ENCODE measurements at regions not wholly inside any gene's neighbourhood (a gene's known extent, or its start where the extent isn't known, plus 50 kb on each side); places are given as distances from the start of the nearest gene placed in this dataset.

DNA sequence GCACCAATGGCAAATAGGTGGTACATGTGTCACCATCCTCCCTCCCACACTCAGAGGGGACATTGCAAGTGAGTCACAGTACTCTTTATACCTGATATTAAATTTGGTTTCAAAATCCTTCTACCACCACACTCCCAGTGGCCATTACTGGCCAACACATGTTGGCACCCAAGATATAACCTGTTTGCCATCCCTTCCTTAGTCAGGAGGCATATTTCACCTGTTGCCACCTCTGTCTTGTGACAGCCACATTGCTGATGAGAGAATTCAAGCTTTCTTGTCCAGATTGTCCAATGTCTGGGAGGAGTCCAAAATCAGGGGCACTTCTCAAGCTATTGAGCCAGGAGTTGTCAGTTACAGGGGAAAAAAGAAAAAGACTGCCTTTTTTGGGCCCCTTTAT is 80.2 kb upstream of the WWC1 start:
- no peak overlapping the region for H3K4me3 ChIP-seq
- no peak overlapping the region for H3K4me2 ChIP-seq (ENCODE audit: unreplicated experiment)
- no peak overlapping the region for H3K27ac ChIP-seq
- no peaks in the 10 kb centered on the region for H3K79me2 ChIP-seq (ENCODE audit: insufficient read depth)
- H3K9me2 ChIP-seq (ENCODE audit: insufficient read depth), result no peaks in the 10 kb centered on the region
- TF ChIP-seq EZH2phosphoT487 (IDR thresholded peaks at IDR 0.05; ENCODE audit: insufficient read depth, low read depth) (no peak), EZH2 (IDR thresholded peaks at IDR 0.05; ENCODE audit: insufficient read depth, poor library complexity, severe bottlenecking) (no peak)
- H4K20me1 ChIP-seq (ENCODE audit: insufficient read depth), result no peaks in the 10 kb centered on the region
- in situ Hi-C loops (cut with MboI), result loop anchor here (10.0 kb wide), 1 partner anchor 626 kb away; no protein-coding TSS in a partner anchor
- no peaks in the 10 kb centered on the region for H3K9me3 ChIP-seq (ENCODE audit: low read depth)
- H3K36me3 ChIP-seq (ENCODE audit: low read depth), result peaks cover 17% of the 10 kb centered on the region; the same call in 1 of the 2 replicates
- H3F3A ChIP-seq (ENCODE audit: insufficient read depth), result peaks cover 22% of the 10 kb centered on the region
- peaks cover 22% of the 10 kb centered on the region for H3K4me1 ChIP-seq (ENCODE audit: insufficient read depth)
- H3K9ac ChIP-seq, result no peak overlapping the region
- H2AFZ ChIP-seq, result no peak overlapping the region
- no peak for DNase-seq
- no peaks in the 10 kb centered on the region for H3K27me3 ChIP-seq (replicated peaks; ENCODE audit: insufficient read depth)

DNA sequence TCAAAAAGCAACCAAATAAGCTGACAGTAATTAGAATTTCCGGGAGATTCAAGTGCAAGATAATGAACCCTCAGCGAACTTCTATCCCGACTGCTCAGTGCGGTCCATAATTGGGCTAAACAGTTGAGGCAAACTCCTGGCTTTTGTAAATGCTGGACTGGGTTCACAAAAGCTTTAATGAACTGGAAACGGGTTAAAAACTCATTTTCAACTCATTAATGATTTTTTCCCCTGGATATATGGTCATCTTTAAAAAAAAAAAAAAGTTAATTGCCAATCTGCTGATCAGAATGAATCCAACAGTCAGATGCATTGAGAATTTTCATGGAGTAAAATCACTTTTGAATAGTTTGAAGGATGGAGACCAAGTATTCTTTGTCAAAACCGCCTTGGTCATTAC is 79.5 kb upstream of the WWC1 start:
- 85 to 86% methylated on average over 6 of the region's 6 CpGs for WGBS, 2 experiments (ENCODE audit: low coverage in 1 of 2, low lambda C conversion rate in 2 of 2, missing lambda C conversion rate in 2 of 2)
- Histone ChIP-seq H3K4me1 (ENCODE audit: insufficient read depth) (peaks cover 22% of the 10 kb centered on the region), H2AFZ (no peak overlapping the region), H3K27ac (no peak overlapping the region), H4K20me1 (ENCODE audit: insufficient read depth) (no peaks in the 10 kb centered on the region), H3K36me3 (ENCODE audit: low read depth) (peaks cover 24% of the 10 kb centered on the region; the same call in 1 of the 2 replicates), H3K79me2 (ENCODE audit: insufficient read depth) (no peaks in the 10 kb centered on the region), H3K4me3 (no peak overlapping the region), H3K27me3 (replicated peaks; ENCODE audit: insufficient read depth) (no peaks in the 10 kb centered on the region), H3K9ac (no peak overlapping the region), H3F3A (ENCODE audit: insufficient read depth) (peaks cover 22% of the 10 kb centered on the region), H3K9me3 (ENCODE audit: low read depth) (no peaks in the 10 kb centered on the region), H3K4me2 (ENCODE audit: unreplicated experiment) (no peak overlapping the region), H3K9me2 (ENCODE audit: insufficient read depth) (no peaks in the 10 kb centered on the region)
- no peak for TF ChIP-seq EZH2 (IDR thresholded peaks at IDR 0.05; ENCODE audit: insufficient read depth, poor library complexity, severe bottlenecking)
- no peak for TF ChIP-seq EZH2phosphoT487 (IDR thresholded peaks at IDR 0.05; ENCODE audit: insufficient read depth, low read depth)
- in situ Hi-C loops (cut with MboI), result loop anchor here (10.0 kb wide), 1 partner anchor 627 kb away; no protein-coding TSS in a partner anchor
- no peak for DNase-seq

DNA sequence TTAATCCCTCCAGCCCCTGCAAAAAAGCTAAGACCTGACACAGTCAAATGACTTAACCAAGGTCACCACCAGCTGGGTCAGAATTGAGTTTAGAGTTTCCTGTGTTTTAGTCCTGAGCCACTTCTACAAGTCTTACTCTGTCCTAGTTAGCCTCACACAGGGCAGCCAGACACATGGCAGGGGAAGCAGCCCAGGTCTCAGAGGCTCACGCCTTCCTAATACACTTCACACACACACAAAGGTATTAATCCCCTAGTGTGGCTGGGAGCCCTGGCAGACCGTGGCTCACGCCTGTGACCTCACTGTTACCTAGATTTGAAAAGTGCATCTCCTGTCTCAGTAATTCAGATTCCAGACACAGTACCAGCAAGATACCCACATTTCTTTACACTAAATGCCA is 77.4 kb upstream of the WWC1 start:
- Histone ChIP-seq H4K20me1 (ENCODE audit: insufficient read depth) (no peaks in the 10 kb centered on the region), H3K4me3 (no peak overlapping the region), H3K9me2 (ENCODE audit: insufficient read depth) (no peaks in the 10 kb centered on the region), H3K4me2 (ENCODE audit: unreplicated experiment) (no peak overlapping the region), H3K36me3 (ENCODE audit: low read depth) (peaks cover 26% of the 10 kb centered on the region; the same call in 1 of the 2 replicates), H2AFZ (no peak overlapping the region), H3K27ac (no peak overlapping the region), H3K27me3 (replicated peaks; ENCODE audit: insufficient read depth) (no peaks in the 10 kb centered on the region), H3K79me2 (ENCODE audit: insufficient read depth) (no peaks in the 10 kb centered on the region), H3F3A (ENCODE audit: insufficient read depth) (peaks cover 24% of the 10 kb centered on the region), H3K9me3 (ENCODE audit: low read depth) (no peaks in the 10 kb centered on the region), H3K9ac (no peak overlapping the region), H3K4me1 (ENCODE audit: insufficient read depth) (peaks cover 15% of the 10 kb centered on the region)
- no peak for DNase-seq
- WGBS, 2 experiments (ENCODE audit: low coverage in 1 of 2, low lambda C conversion rate in 2 of 2, missing lambda C conversion rate in 2 of 2), result 89 to 98% methylated on average over 3 of the region's 3 CpGs
- in situ Hi-C loops (cut with MboI), result loop anchor here (10.0 kb wide), 1 partner anchor 629 kb away; no protein-coding TSS in a partner anchor
- TF ChIP-seq EZH2phosphoT487 (IDR thresholded peaks at IDR 0.05; ENCODE audit: insufficient read depth, low read depth) (no peak), EZH2 (IDR thresholded peaks at IDR 0.05; ENCODE audit: insufficient read depth, poor library complexity, severe bottlenecking) (no peak)

DNA sequence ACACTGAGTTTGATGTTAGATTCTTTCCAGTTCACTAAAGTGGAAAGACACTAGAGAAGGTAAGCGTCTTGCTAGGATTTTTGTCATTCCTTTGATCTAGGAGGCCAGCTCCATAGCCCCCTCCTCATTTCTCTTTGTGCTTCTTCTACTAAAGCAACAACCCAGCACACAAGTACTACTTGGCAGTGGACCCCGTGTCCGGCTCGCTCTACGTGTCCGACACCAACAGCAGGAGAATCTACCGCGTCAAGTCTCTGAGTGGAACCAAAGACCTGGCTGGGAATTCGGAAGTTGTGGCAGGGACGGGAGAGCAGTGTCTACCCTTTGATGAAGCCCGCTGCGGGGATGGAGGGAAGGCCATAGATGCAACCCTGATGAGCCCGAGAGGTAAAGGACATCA is 76.6 kb upstream of the WWC1 start:
- in situ Hi-C loops (cut with MboI), result loop anchor here (10.0 kb wide), 1 partner anchor 630 kb away; no protein-coding TSS in a partner anchor

More for the DNA sequence above, 76.6 kb upstream of the WWC1 start:
- Histone ChIP-seq H4K20me1 (ENCODE audit: insufficient read depth) (no peaks in the 10 kb centered on the region), H3K9ac (no peak overlapping the region), H3K36me3 (ENCODE audit: low read depth) (peaks cover 26% of the 10 kb centered on the region; the same call in 1 of the 2 replicates), H3K79me2 (ENCODE audit: insufficient read depth) (no peaks in the 10 kb centered on the region), H3K4me3 (no peak overlapping the region), H3K4me1 (ENCODE audit: insufficient read depth) (peaks cover 7% of the 10 kb centered on the region), H3K9me3 (ENCODE audit: low read depth) (no peaks in the 10 kb centered on the region), H3K9me2 (ENCODE audit: insufficient read depth) (no peaks in the 10 kb centered on the region), H3K4me2 (ENCODE audit: unreplicated experiment) (no peak overlapping the region), H2AFZ (no peak overlapping the region), H3K27ac (no peak overlapping the region), H3F3A (ENCODE audit: insufficient read depth) (peaks cover 19% of the 10 kb centered on the region; the same call in 1 of the 2 replicates), H3K27me3 (replicated peaks; ENCODE audit: insufficient read depth) (no peaks in the 10 kb centered on the region)
- TF ChIP-seq EZH2 (IDR thresholded peaks at IDR 0.05; ENCODE audit: insufficient read depth, poor library complexity, severe bottlenecking) (no peak), EZH2phosphoT487 (IDR thresholded peaks at IDR 0.05; ENCODE audit: insufficient read depth, low read depth) (no peak)
- DNase-seq, result no peak
- 86 to 89% methylated on average over 13 of the region's 13 CpGs for WGBS, 2 experiments (ENCODE audit: low coverage in 1 of 2, low lambda C conversion rate in 2 of 2, missing lambda C conversion rate in 2 of 2)
